Caco-2 (cell line): ENCODE measurements at regions not wholly inside any gene's neighbourhood (a gene's known extent, or its start where the extent isn't known, plus 50 kb on each side); places are given as distances from the start of the nearest gene placed in this dataset.

Experiments used
- BruUV-seq: library from RNA; stranded (reverse); fragments of 400-500 nt; replicated peaks from 2 replicates; lab custom pipeline; 2021; lab: Mats Ljungman, UMichigan
- CTCF ChIA-PET: fragments of 300-600 bp; sonication (Branson Sonifier 250); formaldehyde crosslinking; loops from one replicate; lab custom pipeline; 2022; ENCODE audit warnings: antibody characterized with exemption; lab: Charles Lee
- POLR2A ChIA-PET: fragments of 300-600 bp; sonication (Branson Sonifier 250); formaldehyde crosslinking; loops from one replicate; lab custom pipeline; 2022; ENCODE audit warnings: antibody characterized with exemption; lab: Charles Lee
- DNase-seq, 2 experiments: peaks; one replicate each; pipeline versions ENCODE4 v3.0.0 to v3.0.0-alpha.2; 2020 to 2022
- H3K27me3 ChIP-seq: replicated peaks from 2 replicates; pipeline ENCODE4 v1.6.0; 2011; ENCODE audit warnings: low read length; ENCODE audit not compliant: control insufficient read depth, insufficient read depth
- H3K36me3 ChIP-seq: 2 replicates; pipeline ENCODE4 v1.5.1; 2011; ENCODE audit warnings: low read length; ENCODE audit not compliant: control insufficient read depth, insufficient read depth
- H3K4me1 ChIP-seq: fragments of 250-450 bp; sonication (Bioruptor Pico); 2 replicates; pipeline ENCODE4 v1.5.1; 2020; ENCODE audit warnings: mild to moderate bottlenecking
- H3K4me3 ChIP-seq: 2 replicates; pipeline ENCODE4 v1.5.1; 2011; ENCODE audit warnings: low read depth, mild to moderate bottlenecking, control low read depth, low read length
- H3K9me3 ChIP-seq: fragments of 250-450 bp; sonication (Bioruptor Pico); 2 replicates; pipeline ENCODE4 v1.5.1; 2020; ENCODE audit warnings: mild to moderate bottlenecking, moderate library complexity
- H3K27ac Mint-ChIP-seq: one replicate; pipeline ENCODE4 v1.8.0; 2022; ENCODE audit warnings: mixed read lengths; ENCODE audit not compliant: unreplicated experiment
- H3K27me3 Mint-ChIP-seq: one replicate; pipeline ENCODE4 v1.8.0; 2022; ENCODE audit warnings: mixed read lengths; ENCODE audit not compliant: insufficient read depth, unreplicated experiment
- H3K36me3 Mint-ChIP-seq: one replicate; pipeline ENCODE4 v1.8.0; 2022; ENCODE audit warnings: mild to moderate bottlenecking, mixed read lengths; ENCODE audit not compliant: insufficient read depth, unreplicated experiment
- H3K4me1 Mint-ChIP-seq: one replicate; pipeline ENCODE4 v1.8.0; 2022; ENCODE audit warnings: low read depth, mixed read lengths; ENCODE audit not compliant: unreplicated experiment
- H3K4me3 Mint-ChIP-seq: one replicate; pipeline ENCODE4 v1.8.0; 2022; ENCODE audit warnings: mild to moderate bottlenecking, moderate library complexity, mixed read lengths; ENCODE audit not compliant: unreplicated experiment
- H3K9me3 Mint-ChIP-seq: one replicate; pipeline ENCODE4 v1.8.0; 2022; ENCODE audit warnings: mixed read lengths; ENCODE audit not compliant: unreplicated experiment
- intact Hi-C: fragments of 100-400 bp; cut with micrococcal nuclease; formaldehyde crosslinking; loops from one replicate; pipeline ENCODE4 v1.10.0; 2022; ENCODE audit not compliant: unreplicated experiment
- TF ChIP-seq, protein P1 (sequence below), 2 experiments: fragments of 200-600 bp in 1 of 2; IDR thresholded peaks; 1 replicate in 1 of 2; 2 replicates in 1 of 2; pipeline versions ENCODE4 v1.5.1 to v1.8.0; 2011 to 2022; ENCODE audit warnings: antibody characterized with exemption in 1 of 2, control low read depth in 1 of 2, inconsistent platforms in 1 of 2, low read depth in 1 of 2, low read length in 1 of 2, mild to moderate bottlenecking in 1 of 2, moderate library complexity in 1 of 2; ENCODE audit not compliant: insufficient read depth in 1 of 2, severe bottlenecking in 1 of 2, unreplicated experiment in 1 of 2

DNA sequence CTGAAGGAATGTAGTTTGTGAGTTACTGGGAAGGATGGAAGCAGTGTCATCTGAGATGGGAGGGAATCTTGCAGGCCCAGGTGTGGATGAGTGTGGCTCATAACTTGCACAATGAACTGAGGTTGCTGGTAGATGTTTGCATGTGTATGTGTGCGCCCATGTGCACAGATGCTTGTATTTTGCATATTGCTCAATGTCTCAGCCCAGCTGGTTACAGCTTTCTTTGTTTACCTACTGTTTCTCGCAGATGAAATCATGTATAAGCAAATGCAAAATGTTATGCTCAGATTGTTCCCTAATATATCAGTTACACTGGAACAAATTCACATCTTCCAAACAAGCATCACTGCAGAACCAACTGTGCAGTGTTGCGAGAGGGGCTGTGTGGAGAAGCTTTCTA is 452.2 kb upstream of the EEF2KMT start:
- Mint-ChIP-seq H3K27me3 (no peaks in the 10 kb centered on the region), H3K9me3 (no peaks in the 10 kb centered on the region), H3K36me3 (no peaks in the 10 kb centered on the region), H3K4me3 (no peak overlapping the region), H3K4me1 (no peaks in the 10 kb centered on the region), H3K27ac (no peak overlapping the region)
- H3K27me3 ChIP-seq = no peaks in the 10 kb centered on the region; the same call in 1 of the 2 replicates
- no peaks in the 10 kb centered on the region for H3K36me3 ChIP-seq
- no peak overlapping the region for H3K4me3 ChIP-seq
- BruUV-seq = no TSS peak
- TF ChIP-seq, protein P1, sequence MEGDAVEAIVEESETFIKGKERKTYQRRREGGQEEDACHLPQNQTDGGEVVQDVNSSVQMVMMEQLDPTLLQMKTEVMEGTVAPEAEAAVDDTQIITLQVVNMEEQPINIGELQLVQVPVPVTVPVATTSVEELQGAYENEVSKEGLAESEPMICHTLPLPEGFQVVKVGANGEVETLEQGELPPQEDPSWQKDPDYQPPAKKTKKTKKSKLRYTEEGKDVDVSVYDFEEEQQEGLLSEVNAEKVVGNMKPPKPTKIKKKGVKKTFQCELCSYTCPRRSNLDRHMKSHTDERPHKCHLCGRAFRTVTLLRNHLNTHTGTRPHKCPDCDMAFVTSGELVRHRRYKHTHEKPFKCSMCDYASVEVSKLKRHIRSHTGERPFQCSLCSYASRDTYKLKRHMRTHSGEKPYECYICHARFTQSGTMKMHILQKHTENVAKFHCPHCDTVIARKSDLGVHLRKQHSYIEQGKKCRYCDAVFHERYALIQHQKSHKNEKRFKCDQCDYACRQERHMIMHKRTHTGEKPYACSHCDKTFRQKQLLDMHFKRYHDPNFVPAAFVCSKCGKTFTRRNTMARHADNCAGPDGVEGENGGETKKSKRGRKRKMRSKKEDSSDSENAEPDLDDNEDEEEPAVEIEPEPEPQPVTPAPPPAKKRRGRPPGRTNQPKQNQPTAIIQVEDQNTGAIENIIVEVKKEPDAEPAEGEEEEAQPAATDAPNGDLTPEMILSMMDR (IDR thresholded peaks at IDR 0.05; ENCODE audit: insufficient read depth in 1 of 2, low read depth in 1 of 2, low read length in 1 of 2, severe bottlenecking in 1 of 2, unreplicated experiment in 1 of 2) = no peak
- DNase-seq = no peak
- POLR2A ChIA-PET = no interaction called here
- intact Hi-C loops = no loop called here
- CTCF ChIA-PET = no interaction called here
- H3K4me1 ChIP-seq = no peaks in the 10 kb centered on the region
- H3K9me3 ChIP-seq = no peaks in the 10 kb centered on the region

DNA sequence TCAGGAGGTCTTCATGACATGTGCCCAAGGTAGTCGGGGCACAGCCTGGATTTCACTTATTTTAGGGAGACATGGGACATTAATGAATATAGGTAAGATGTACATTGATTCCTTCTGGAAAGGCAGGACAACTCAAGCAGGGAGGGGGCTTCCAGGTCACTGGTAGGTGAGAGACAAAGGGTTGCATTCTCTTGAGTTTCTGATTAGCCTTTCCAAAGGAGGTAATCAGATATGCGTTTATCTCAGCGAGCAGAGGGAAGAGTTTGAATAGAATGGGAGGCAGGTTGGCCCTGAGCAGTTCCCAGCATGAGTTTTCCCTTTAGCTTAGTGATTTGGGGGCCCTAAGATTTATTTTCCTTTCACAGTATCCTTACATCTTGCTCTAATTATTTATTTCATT is 443.8 kb upstream of the EEF2KMT start:
- BruUV-seq = no TSS peak
- POLR2A ChIA-PET = no interaction called here
- no peak for DNase-seq
- Histone ChIP-seq H3K27me3 (no peaks in the 10 kb centered on the region), H3K9me3 (no peaks in the 10 kb centered on the region), H3K36me3 (no peaks in the 10 kb centered on the region), H3K4me1 (no peaks in the 10 kb centered on the region), H3K4me3 (no peak overlapping the region)
- H3K9me3 Mint-ChIP-seq = no peaks in the 10 kb centered on the region
- intact Hi-C loops = no loop called here
- H3K27me3 Mint-ChIP-seq = peaks cover 5% of the 10 kb centered on the region
- TF ChIP-seq, protein P1 (IDR thresholded peaks at IDR 0.05; ENCODE audit: insufficient read depth in 1 of 2, low read depth in 1 of 2, low read length in 1 of 2, severe bottlenecking in 1 of 2, unreplicated experiment in 1 of 2) = no peak
- no peak overlapping the region for H3K27ac Mint-ChIP-seq
- no peak overlapping the region for H3K4me3 Mint-ChIP-seq
- no peaks in the 10 kb centered on the region for H3K36me3 Mint-ChIP-seq
- CTCF ChIA-PET = no interaction called here
- H3K4me1 Mint-ChIP-seq = no peaks in the 10 kb centered on the region

DNA sequence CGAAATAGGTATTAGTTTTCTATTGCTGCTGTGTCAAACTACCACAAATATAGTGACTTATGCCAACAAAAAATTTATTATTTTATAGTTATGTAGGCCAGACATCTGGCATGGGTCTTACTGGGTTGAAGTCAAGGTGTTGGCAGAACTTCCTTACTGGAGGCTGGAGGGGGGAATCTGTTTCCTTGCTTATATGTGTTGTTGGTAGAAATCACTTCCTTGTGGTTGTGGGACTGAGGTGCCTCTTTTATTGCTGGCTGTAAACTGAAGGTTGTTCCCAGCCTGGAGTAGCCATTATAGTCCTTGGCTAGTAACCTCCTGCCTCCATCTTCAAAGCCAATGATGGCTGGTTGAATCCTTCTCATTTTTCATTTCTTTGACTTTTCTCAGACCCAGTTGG is 439.8 kb upstream of the EEF2KMT start:
- H3K27me3 Mint-ChIP-seq = no peaks in the 10 kb centered on the region
- BruUV-seq = no TSS peak

More for the DNA sequence above, 439.8 kb upstream of the EEF2KMT start:
- no peaks in the 10 kb centered on the region; the same call in 1 of the 2 replicates for H3K27me3 ChIP-seq
- H3K4me1 ChIP-seq = no peaks in the 10 kb centered on the region
- intact Hi-C loops = no loop called here
- H3K9me3 ChIP-seq = no peaks in the 10 kb centered on the region
- DNase-seq = no peak
- H3K36me3 ChIP-seq = no peaks in the 10 kb centered on the region
- H3K4me3 Mint-ChIP-seq = no peak overlapping the region
- no peaks in the 10 kb centered on the region for H3K9me3 Mint-ChIP-seq
- ChIA-PET CTCF (no interaction called here), POLR2A (no interaction called here)
- H3K27ac Mint-ChIP-seq = no peak overlapping the region
- no peaks in the 10 kb centered on the region for H3K36me3 Mint-ChIP-seq
- no peak overlapping the region for H3K4me3 ChIP-seq
- TF ChIP-seq, protein P1 (IDR thresholded peaks at IDR 0.05; ENCODE audit: insufficient read depth in 1 of 2, low read depth in 1 of 2, low read length in 1 of 2, severe bottlenecking in 1 of 2, unreplicated experiment in 1 of 2) = no peak
- H3K4me1 Mint-ChIP-seq = no peaks in the 10 kb centered on the region
